Heart right ventricle (tissue), 16 donors: ENCODE measurements at regions not wholly inside any gene's neighbourhood (a gene's known extent, or its start where the extent isn't known, plus 50 kb on each side); places are given as distances from the start of the nearest gene placed in this dataset.

Experiments
- ATAC-seq, 8 donors: fragments of 200-7000 bp; cut with Tn5 transposase; one replicate each; pipeline ENCODE4 v1.9.1; 2020; ENCODE audit warnings: mild to moderate bottlenecking in 8 of 8, moderate library complexity in 8 of 8, moderate number of reproducible peaks in 1 of 8
- DNase-seq, 2 donors: peaks; one replicate each; pipeline ENCODE4 v3.0.0-alpha.2; 2020
- H3K27ac ChIP-seq, 10 donors: fragments of 200-600 bp; sonication (generic) in 2 of 10; one replicate each; pipeline versions ENCODE4 v1.5.0 to v1.8.0; 2020 to 2022; ENCODE audit warnings: mild to moderate bottlenecking in 3 of 10
- H3K27me3 ChIP-seq, 7 donors: fragments of 200-600 bp; one replicate each; pipeline ENCODE4 v1.8.0; 2021 to 2022; ENCODE audit warnings: mild to moderate bottlenecking in 2 of 7
- H3K36me3 ChIP-seq, 9 donors: fragments of 200-600 bp; sonication (generic) in 1 of 9; one replicate each; pipeline versions ENCODE4 v1.5.0 to v1.8.0; 2020 to 2022; ENCODE audit warnings: mild to moderate bottlenecking in 2 of 9
- H3K4me1 ChIP-seq, 9 donors: fragments of 200-600 bp; sonication (generic) in 1 of 9; one replicate each; pipeline versions ENCODE4 v1.5.0 to v1.8.0; 2020 to 2022; ENCODE audit warnings: mild to moderate bottlenecking in 4 of 9
- H3K4me3 ChIP-seq, 10 donors: fragments of 200-600 bp; sonication (generic) in 2 of 10; one replicate each; pipeline versions ENCODE4 v1.5.0 to v1.8.0; 2020 to 2022; ENCODE audit warnings: mild to moderate bottlenecking in 7 of 10, moderate library complexity in 2 of 10
- H3K9me3 ChIP-seq, 11 donors: fragments of 200-600 bp in 10 of 11; sonication (generic) in 2 of 11; one replicate each; pipeline versions ENCODE4 v1.5.0 to v1.8.0; 2013 to 2022; ENCODE audit warnings: mild to moderate bottlenecking in 2 of 11, control low read depth in 1 of 11, moderate library complexity in 1 of 11
- WGBS, 2 donors: extraction: QIAGEN DNeasy Blood & Tissue Kit; methylation state at CpG; one replicate each; pipeline ENCODE4 v1.1.7; 2013; ENCODE audit warnings: inconsistent platforms in 1 of 2; 5-methylcytosine and 5-hydroxymethylcytosine counted together
- intact Hi-C, 10 donors: fragments of 100-400 bp; cut with DNase I; formaldehyde crosslinking; loops; one replicate each; pipeline versions ENCODE4 v1.11.1 to v1.14.2; 2022
- TF ChIP-seq, protein P1 (sequence below), 9 donors: fragments of 200-600 bp; sonication (generic) in 2 of 9; IDR thresholded peaks; one replicate each; pipeline versions ENCODE4 v1.5.0 to v1.8.0; 2021 to 2022; ENCODE audit warnings: antibody characterized with exemption in 9 of 9, mild to moderate bottlenecking in 5 of 9, moderate library complexity in 1 of 9
- donor health status: Arrhythmogenic right ventricular cardiomyopathy.
- donor health status: ischemic (EF 13 %, LVEDD 7.1; RV severe dilation, severe dysfunction).
- donor health status: healthy with polysubstance abuse.
- donor health status: DM: no; HTN: yes; CAD: no.
- donor health status: DM: no; HTN: no; CAD: no.
- donor health status: ischemic (EF 25% LVEDD 6.9; RV normal size, moderate dysfunction).
- donor health status: ischemic (EF 25% LVEDD 5.7; RV mildly dilated, moderate dysfunction).
- donor health status: healthy.
- donor health status: DM: yes; HTN: yes; CAD: no.
- donor health status: Ischemic cardiomyopathy.
- donor health status: ischemic (EF 35%, LVEDD 5.7; RV mildly dilated, moderate dysfunction).
- donor health status: nonischemic (EF 11% LVEDD 7.7; RV severe dilation, severe dysfunction).
- donor health status: DM: yes; HTN: yes; CAD: no.
- donor health status: PGD.
- donor health status: ischemic (EF 29% LVEDD 5.4; RV normal size, mild dysfunction).
- donor health status: nonischemic (EF 23%, LVEDD 6.1; RV moderate dilation, normal function).

DNA sequence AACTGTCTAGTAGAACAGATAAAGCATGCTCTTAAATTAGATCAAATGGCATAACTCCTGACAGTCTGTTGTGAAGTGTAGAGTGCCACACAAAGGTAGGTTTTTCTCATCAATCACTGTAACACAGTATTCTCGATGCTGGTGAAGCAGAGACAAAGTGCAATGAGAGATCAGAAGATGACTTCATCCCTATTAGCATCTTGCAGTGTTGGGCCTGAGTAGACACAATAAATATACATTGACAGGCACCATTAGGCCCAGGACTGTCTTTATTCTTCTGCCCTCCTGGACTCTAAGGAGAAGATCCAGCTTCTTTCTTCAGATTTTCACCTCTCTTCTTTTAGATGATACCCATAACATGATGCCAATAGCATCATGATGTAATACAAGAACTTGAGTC, 478.0 kb upstream of the TENM4 start:
- H3K36me3 ChIP-seq = no peaks in the 10 kb centered on the region
- no peak overlapping the region for H3K27ac ChIP-seq
- H3K9me3 ChIP-seq = no peaks in the 10 kb centered on the region
- peaks cover 0 to 9% (median 0%) of the 10 kb centered on the region in 9 donors for H3K4me1 ChIP-seq
- TF ChIP-seq, protein P1, sequence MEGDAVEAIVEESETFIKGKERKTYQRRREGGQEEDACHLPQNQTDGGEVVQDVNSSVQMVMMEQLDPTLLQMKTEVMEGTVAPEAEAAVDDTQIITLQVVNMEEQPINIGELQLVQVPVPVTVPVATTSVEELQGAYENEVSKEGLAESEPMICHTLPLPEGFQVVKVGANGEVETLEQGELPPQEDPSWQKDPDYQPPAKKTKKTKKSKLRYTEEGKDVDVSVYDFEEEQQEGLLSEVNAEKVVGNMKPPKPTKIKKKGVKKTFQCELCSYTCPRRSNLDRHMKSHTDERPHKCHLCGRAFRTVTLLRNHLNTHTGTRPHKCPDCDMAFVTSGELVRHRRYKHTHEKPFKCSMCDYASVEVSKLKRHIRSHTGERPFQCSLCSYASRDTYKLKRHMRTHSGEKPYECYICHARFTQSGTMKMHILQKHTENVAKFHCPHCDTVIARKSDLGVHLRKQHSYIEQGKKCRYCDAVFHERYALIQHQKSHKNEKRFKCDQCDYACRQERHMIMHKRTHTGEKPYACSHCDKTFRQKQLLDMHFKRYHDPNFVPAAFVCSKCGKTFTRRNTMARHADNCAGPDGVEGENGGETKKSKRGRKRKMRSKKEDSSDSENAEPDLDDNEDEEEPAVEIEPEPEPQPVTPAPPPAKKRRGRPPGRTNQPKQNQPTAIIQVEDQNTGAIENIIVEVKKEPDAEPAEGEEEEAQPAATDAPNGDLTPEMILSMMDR (IDR thresholded peaks at IDR 0.05) = no peak
- H3K27me3 ChIP-seq = no peaks in the 10 kb centered on the region
- no peak for ATAC-seq
- no peak overlapping the region for H3K4me3 ChIP-seq
- no peak for DNase-seq
- intact Hi-C loops = no loop called here
- 59 to 69% methylated on average over 1 of the region's 1 CpG for WGBS, 2 donors

DNA sequence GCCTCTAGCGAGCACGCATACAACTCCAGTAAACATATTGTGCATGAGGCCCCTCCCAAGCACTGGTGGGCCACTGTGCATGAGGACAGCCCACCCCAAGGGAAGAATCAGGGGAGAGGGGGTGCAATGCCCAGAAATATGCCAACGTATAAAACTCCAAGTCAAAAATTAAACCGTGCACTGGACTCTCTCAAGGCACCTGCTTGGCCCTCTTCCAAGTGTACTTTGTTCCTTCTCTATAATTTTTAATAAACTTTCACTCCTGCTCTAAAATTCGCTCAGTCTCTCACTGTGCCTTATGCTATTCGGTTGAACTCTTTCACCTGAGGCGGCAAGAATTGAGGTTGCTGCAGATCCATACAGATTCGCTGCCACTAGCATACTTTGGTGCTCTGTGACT, 465.3 kb upstream of the TENM4 start:
- WGBS, 2 donors = 90 to 92% methylated on average over 8 of the region's 8 CpGs
- DNase-seq (no peak), ATAC-seq (no peak)
- Histone ChIP-seq H3K4me3 (no peak overlapping the region), H3K9me3 (peaks cover 0 to 13% (median 3%) of the 10 kb centered on the region in 11 donors), H3K27ac (no peak overlapping the region), H3K36me3 (no peaks in the 10 kb centered on the region), H3K27me3 (no peaks in the 10 kb centered on the region), H3K4me1 (no peaks in the 10 kb centered on the region)
- TF ChIP-seq, protein P1 (IDR thresholded peaks at IDR 0.05) = no peak
- intact Hi-C loops = no loop called here

DNA sequence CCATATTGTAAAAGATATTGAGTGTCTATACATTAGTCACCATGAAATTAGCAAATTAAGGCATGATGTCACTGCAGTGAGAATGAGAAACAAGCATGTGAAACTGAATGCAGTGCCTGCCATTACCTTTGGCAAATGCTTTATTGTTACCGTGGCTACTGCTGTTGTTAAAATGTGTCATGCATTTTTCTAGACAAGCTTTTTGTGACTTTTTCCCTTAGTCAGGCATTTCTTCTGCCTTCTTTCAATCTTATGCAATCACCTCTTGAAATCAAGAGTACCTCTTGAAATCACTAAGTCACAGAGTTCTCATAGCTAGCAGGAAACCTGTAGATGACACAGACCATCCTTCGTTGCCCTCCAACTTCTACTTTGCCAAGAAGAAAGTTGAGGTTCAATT, 461.7 kb upstream of the TENM4 start:
- intact Hi-C loops = no loop called here
- Histone ChIP-seq H3K36me3 (no peaks in the 10 kb centered on the region), H3K27me3 (no peaks in the 10 kb centered on the region), H3K4me3 (no peak overlapping the region), H3K4me1 (peaks cover 0 to 2% (median 0%) of the 10 kb centered on the region in 9 donors), H3K27ac (no peak overlapping the region), H3K9me3 (peaks cover 0 to 2% (median 0%) of the 10 kb centered on the region in 11 donors)
- ATAC-seq (no peak), DNase-seq (no peak)
- WGBS, 2 donors = 72 to 80% methylated on average over 2 of the region's 2 CpGs
- TF ChIP-seq, protein P1 (IDR thresholded peaks at IDR 0.05) = no peak

DNA sequence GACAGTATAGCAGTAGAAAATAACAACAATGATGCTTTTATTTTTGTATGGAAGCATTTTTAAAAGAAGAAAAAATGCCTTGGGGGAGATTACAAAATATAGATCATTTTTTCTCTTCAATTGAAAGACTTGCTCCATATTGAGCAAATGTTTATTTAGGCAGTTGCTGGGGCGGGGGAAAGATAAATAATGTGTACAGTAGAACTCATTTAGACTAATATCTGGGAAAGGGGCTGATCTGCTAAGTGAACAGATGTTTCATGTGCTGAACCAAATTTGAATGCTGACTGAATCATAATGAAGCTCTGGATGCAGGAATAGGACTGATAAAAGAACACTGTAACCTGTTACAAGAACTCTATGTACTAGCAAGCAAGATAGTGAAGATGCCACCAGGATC, 457.1 kb upstream of the TENM4 start:
- H3K27me3 ChIP-seq = no peaks in the 10 kb centered on the region
- H3K36me3 ChIP-seq = no peaks in the 10 kb centered on the region
- peaks cover 0 to 4% (median 0%) of the 10 kb centered on the region in 9 donors for H3K4me1 ChIP-seq
- no peak for ATAC-seq
- WGBS, 2 donors = 47 to 61% methylated on average over 1 of the region's 1 CpG
- H3K9me3 ChIP-seq = no peaks in the 10 kb centered on the region
- no peak for DNase-seq
- no peak overlapping the region for H3K4me3 ChIP-seq
- TF ChIP-seq, protein P1 (IDR thresholded peaks at IDR 0.05) = no peak
- intact Hi-C loops = no loop called here
- no peak overlapping the region for H3K27ac ChIP-seq

DNA sequence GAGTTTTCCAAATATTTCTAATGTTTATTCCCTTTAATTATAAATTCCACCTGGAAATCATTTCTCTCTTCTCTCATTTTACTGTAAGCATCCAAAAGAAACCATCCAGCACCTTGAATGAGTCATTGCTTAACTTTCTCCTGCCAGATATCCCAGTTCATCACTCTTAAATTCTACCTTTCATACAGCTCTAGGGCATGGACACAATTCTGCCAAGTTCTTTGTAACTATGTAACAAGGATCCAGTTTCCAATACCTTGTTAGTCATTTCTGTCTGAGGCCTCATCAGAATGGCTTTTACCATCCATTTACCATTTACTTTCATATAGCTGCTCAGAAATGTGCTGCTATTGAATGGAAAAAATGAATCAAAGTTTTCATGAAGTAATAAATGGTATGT, 455.4 kb upstream of the TENM4 start:
- intact Hi-C loops = no loop called here
- TF ChIP-seq, protein P1 (IDR thresholded peaks at IDR 0.05) = no peak
- no peaks in the 10 kb centered on the region for H3K27me3 ChIP-seq
- H3K27ac ChIP-seq = no peak overlapping the region
- H3K4me1 ChIP-seq = peaks cover 0 to 4% (median 0%) of the 10 kb centered on the region in 9 donors
- ATAC-seq (no peak), DNase-seq (no peak)
- H3K9me3 ChIP-seq = no peaks in the 10 kb centered on the region
- H3K4me3 ChIP-seq = no peak overlapping the region
- H3K36me3 ChIP-seq = no peaks in the 10 kb centered on the region
